ENCODE measurements at regions not wholly inside any gene's neighbourhood (a gene's known extent, or its start where the extent isn't known, plus 50 kb on each side); places are given as distances from the start of the nearest gene placed in this dataset.

GRCh38 chr1:38305666-38306065, 259.1 kb upstream of the POU3F1 start:
- no peak for TF ChIP-seq CTCF (IDR thresholded peaks at IDR 0.05; ENCODE audit: low read depth, low read length, missing control alignments)
- H3K4me3 ChIP-seq (replicated peaks; ENCODE audit: low read depth, low read length), result no peak overlapping the region
- no peak for DNase-seq (ENCODE audit: extremely low read depth, low read depth)

GRCh38 chr1:38303843-38304242, 257.2 kb upstream of the POU3F1 start:
- DNase-seq (ENCODE audit: extremely low read depth, low read depth), result no peak
- H3K4me3 ChIP-seq (replicated peaks; ENCODE audit: low read depth, low read length), result no peak overlapping the region
- TF ChIP-seq CTCF (IDR thresholded peaks at IDR 0.05; ENCODE audit: low read depth, low read length, missing control alignments), result no peak

GRCh38 chr1:38301040-38301439, 254.4 kb upstream of the POU3F1 start:
- H3K4me3 ChIP-seq (replicated peaks; ENCODE audit: low read depth, low read length), result no peak overlapping the region
- DNase-seq (ENCODE audit: extremely low read depth, low read depth), result no peak
- no peak for TF ChIP-seq CTCF (IDR thresholded peaks at IDR 0.05; ENCODE audit: low read depth, low read length, missing control alignments)

- DNase-seq (ENCODE audit: extremely low read depth, low read depth), result no peak
- H3K4me3 ChIP-seq (replicated peaks; ENCODE audit: low read depth, low read length), result no peak overlapping the region
- TF ChIP-seq CTCF (IDR thresholded peaks at IDR 0.05; ENCODE audit: low read depth, low read length, missing control alignments), result no peak
Measured at GRCh38 chr1:38300616-38301015, 254.0 kb upstream of the POU3F1 start.

- TF ChIP-seq CTCF (IDR thresholded peaks at IDR 0.05; ENCODE audit: low read depth, low read length, missing control alignments), result no peak
Measured at GRCh38 chr1:38297842-38298241, 251.2 kb upstream of the POU3F1 start.

GRCh38 chr1:38297246-38297645, 250.7 kb upstream of the POU3F1 start:
- DNase-seq (ENCODE audit: extremely low read depth, low read depth), result no peak
- TF ChIP-seq CTCF (IDR thresholded peaks at IDR 0.05; ENCODE audit: low read depth, low read length, missing control alignments), result no peak
- H3K4me3 ChIP-seq (replicated peaks; ENCODE audit: low read depth, low read length), result no peak overlapping the region

More at GRCh38 chr1:38297842-38298241, 251.2 kb upstream of the POU3F1 start:
- H3K4me3 ChIP-seq (replicated peaks; ENCODE audit: low read depth, low read length), result no peak overlapping the region
- DNase-seq (ENCODE audit: extremely low read depth, low read depth), result no peak

- no peak for DNase-seq (ENCODE audit: extremely low read depth, low read depth)
- TF ChIP-seq CTCF (IDR thresholded peaks at IDR 0.05; ENCODE audit: low read depth, low read length, missing control alignments), result no peak
- no peak overlapping the region for H3K4me3 ChIP-seq (replicated peaks; ENCODE audit: low read depth, low read length)
Measured at GRCh38 chr1:38296047-38296446, 249.5 kb upstream of the POU3F1 start.
